Thymus (tissue), 11 donors: ENCODE measurements at regions not wholly inside any gene's neighbourhood (a gene's known extent, or its start where the extent isn't known, plus 50 kb on each side); places are given as distances from the start of the nearest gene placed in this dataset.
A peak's percentile ranks its signal among the peaks of the same experiment; 100 is the strongest.

Experiments used
- DNase-seq, 9 donors: peaks; one replicate each; pipeline ENCODE4 v3.0.0-alpha.2; 2013; ENCODE audit warnings: low spot score in 9 of 9, low read depth in 6 of 9, missing footprints in 1 of 9
- H3K27ac ChIP-seq, 2 donors: one replicate each; pipeline ENCODE4 v1.5.1; 2013; ENCODE audit warnings: control low read depth in 1 of 2, low read depth in 1 of 2, low read length in 1 of 2, mild to moderate bottlenecking in 1 of 2, moderate library complexity in 1 of 2
- H3K27me3 ChIP-seq, 2 donors: one replicate each; pipeline ENCODE4 v1.5.1; 2013; ENCODE audit warnings: low read length in 1 of 2; ENCODE audit not compliant: control insufficient read depth in 2 of 2, insufficient read depth in 1 of 2
- H3K36me3 ChIP-seq, 2 donors: one replicate each; pipeline ENCODE4 v1.5.1; 2013; ENCODE audit warnings: low read length in 1 of 2, mild to moderate bottlenecking in 1 of 2, moderate library complexity in 1 of 2; ENCODE audit not compliant: control insufficient read depth in 2 of 2, insufficient read depth in 2 of 2
- H3K4me1 ChIP-seq, 2 donors: one replicate each; pipeline ENCODE4 v1.5.1; 2013; ENCODE audit warnings: low read length in 2 of 2; ENCODE audit not compliant: control insufficient read depth in 2 of 2, insufficient read depth in 2 of 2
- H3K4me3 ChIP-seq, 2 donors: one replicate each; pipeline ENCODE4 v1.5.1; 2013; ENCODE audit warnings: low read length in 2 of 2, control low read depth in 1 of 2, mild to moderate bottlenecking in 1 of 2
- H3K9me3 ChIP-seq, 2 donors: one replicate each; pipeline ENCODE4 v1.5.1; 2013; ENCODE audit warnings: low read length in 1 of 2, mild to moderate bottlenecking in 1 of 2; ENCODE audit not compliant: control insufficient read depth in 2 of 2, insufficient read depth in 1 of 2
- WGBS: extraction: QIAGEN DNeasy Blood & Tissue Kit; methylation state at CpG from one replicate; pipeline ENCODE4 v1.1.7; 2013; 5-methylcytosine and 5-hydroxymethylcytosine counted together
- donor health status: healthy.

DNA sequence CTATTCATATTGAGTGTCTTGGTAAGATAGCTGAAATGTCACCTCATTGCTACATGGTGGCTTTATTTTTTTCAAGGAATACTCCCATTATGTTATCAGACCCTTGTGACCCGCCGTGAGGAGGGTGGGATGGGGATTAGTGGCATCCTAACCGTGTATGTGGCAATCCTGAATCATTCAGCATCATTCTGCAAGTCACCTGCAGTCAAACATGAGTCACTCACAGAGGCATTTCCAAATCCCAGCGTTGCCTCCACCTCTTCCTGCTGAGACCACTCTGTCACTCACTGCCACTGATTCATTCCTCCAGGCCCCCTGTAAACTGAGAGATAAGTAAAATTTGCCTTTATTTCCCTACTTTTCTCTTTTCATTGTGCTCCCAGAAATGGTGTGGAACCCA is 307.4 kb upstream of the KLHL29 start:
- DNase-seq = no peak
- no peaks in the 10 kb centered on the region for H3K4me1 ChIP-seq
- H3K4me3 ChIP-seq = no peak overlapping the region
- H3K27me3 ChIP-seq = no peaks in the 10 kb centered on the region
- H3K9me3 ChIP-seq = no peaks in the 10 kb centered on the region
- H3K27ac ChIP-seq = no peak overlapping the region
- no peaks in the 10 kb centered on the region for H3K36me3 ChIP-seq
- WGBS = 67% methylated on average over 4 of the region's 4 CpGs

DNA sequence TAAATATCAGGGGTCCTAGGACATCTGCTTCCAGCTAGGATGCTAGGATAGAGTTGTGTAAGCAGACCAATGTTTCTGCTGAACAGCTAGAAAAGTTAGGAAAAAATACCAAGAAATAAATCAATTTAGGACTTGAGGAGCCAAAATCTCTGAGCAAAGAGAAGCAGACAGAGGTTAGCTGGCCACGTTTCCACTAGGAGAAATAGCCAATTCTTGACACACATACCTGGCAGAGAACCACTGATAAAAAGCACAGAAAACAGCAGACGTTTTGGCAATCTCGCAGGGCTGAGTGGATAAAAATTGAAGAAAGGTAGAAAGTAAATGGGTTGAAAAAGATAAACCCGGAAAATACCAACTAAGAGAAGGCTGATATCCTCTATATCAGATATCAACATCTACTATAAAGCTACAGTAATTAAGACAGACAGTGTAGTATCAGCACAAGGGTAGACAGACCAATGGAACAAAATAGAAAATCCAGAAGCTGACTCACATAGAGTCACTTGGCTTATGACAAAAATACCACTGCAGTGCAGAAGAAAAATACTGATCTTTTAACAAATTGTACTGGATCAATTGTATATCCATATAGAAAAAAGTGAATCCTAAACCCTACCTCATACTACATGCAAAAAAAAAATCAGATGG is 306.1 kb upstream of the KLHL29 start:
- WGBS = 86% methylated on average over 4 of the region's 4 CpGs
- no peak overlapping the region for H3K27ac ChIP-seq
- no peak for DNase-seq

DNA sequence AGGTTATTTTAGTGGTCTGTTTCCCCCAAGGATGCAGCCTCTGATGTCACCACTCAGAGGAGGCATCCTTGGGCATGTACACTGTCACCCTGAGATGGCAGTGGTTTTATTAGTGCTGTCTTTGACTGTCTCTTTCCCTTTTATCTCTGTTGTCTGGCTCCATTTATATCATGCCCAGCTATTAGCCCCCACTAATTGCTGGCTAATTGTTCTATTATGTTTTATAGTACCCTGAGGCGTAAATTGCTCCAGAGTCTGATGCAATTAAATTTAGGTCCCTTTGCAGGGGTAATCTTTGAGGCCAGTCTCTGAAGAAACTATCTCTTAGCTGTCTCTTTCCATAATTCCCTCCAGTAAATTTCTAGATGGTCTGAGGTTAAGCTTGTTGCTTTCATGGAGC is 301.0 kb upstream of the KLHL29 start:
- H3K27ac ChIP-seq = no peak overlapping the region
- no peak for DNase-seq
- WGBS = 78% methylated on average over 1 of the region's 1 CpG
- H3K4me3 ChIP-seq = no peak overlapping the region
- H3K4me1 ChIP-seq = no peaks in the 10 kb centered on the region
- H3K36me3 ChIP-seq = no peaks in the 10 kb centered on the region
- H3K9me3 ChIP-seq = no peaks in the 10 kb centered on the region
- no peaks in the 10 kb centered on the region for H3K27me3 ChIP-seq

More for the DNA sequence above, 306.1 kb upstream of the KLHL29 start:
- no peaks in the 10 kb centered on the region for H3K36me3 ChIP-seq
- H3K27me3 ChIP-seq = no peaks in the 10 kb centered on the region
- H3K4me3 ChIP-seq = no peak overlapping the region
- no peaks in the 10 kb centered on the region for H3K4me1 ChIP-seq
- no peaks in the 10 kb centered on the region for H3K9me3 ChIP-seq

DNA sequence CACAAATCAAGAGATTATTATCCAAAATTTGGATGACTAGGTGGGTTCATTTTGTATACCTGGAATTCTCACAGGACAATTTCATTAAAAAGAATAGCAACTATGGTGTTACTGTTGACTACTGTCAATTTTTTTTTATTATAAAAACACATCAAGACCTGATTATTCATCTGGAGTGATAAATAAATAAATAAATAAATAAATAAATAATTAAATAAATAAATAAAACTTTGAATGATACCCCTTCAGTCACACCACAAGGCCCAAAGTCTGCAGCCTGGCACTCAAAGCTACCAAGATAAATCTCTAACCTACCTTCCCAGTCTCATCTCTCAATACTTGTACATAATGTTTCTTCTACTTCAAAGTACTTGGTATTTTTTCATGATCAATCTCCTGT is 294.0 kb upstream of the KLHL29 start:
- Histone ChIP-seq H3K36me3 (no peaks in the 10 kb centered on the region), H3K27ac (no peak overlapping the region), H3K9me3 (no peaks in the 10 kb centered on the region), H3K4me1 (no peaks in the 10 kb centered on the region), H3K27me3 (no peaks in the 10 kb centered on the region), H3K4me3 (no peak overlapping the region)
- DNase-seq = no peak

DNA sequence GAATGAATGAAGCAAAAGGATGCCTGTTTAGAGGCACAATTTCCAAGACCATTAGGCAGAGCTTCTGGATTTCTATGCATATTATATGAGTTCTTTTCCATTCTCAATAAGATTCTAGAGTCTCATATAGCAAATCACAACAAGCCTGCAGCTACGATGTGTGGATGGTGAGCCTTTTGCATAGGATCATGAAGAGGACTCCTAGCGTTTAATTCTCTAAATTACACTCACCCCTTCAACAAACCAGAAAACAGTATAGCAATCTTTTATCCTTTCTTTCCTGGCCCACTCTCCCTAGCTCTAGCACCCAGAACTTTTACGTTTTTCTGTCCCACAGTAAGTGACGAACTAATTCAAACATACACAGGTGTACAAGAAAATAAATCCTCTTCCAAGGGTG is 293.1 kb upstream of the KLHL29 start:
- no peaks in the 10 kb centered on the region for H3K27me3 ChIP-seq
- no peaks in the 10 kb centered on the region for H3K4me1 ChIP-seq
- DNase-seq = no peak
- H3K9me3 ChIP-seq = no peaks in the 10 kb centered on the region
- H3K27ac ChIP-seq = no peak overlapping the region
- 85% methylated on average over 4 of the region's 4 CpGs for WGBS
- H3K36me3 ChIP-seq = no peaks in the 10 kb centered on the region
- no peak overlapping the region for H3K4me3 ChIP-seq

DNA sequence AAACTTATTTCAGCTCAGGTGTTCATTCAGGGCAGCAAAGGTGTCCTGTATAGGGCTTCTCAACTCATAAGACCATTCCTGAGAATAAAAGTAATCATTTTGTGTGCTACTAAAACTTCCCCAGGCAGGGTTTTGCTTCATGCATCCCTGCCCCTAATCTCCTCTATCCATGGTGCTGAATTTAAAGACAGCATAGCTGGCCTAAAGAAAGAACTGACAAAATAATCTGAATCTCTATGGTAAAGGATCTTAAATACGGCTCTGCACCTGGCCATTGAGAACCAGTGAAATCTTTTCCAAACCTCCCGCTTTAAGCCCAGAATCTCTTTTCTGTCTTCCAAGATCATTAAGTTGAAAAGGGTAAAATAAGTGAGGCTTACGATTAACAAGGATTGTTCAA is 292.1 kb upstream of the KLHL29 start:
- H3K27ac ChIP-seq = no peak overlapping the region
- no peaks in the 10 kb centered on the region for H3K27me3 ChIP-seq
- H3K9me3 ChIP-seq = no peaks in the 10 kb centered on the region
- no peaks in the 10 kb centered on the region for H3K36me3 ChIP-seq
- no peak overlapping the region for H3K4me3 ChIP-seq
- peak in 1 of 9 donors; percentile 4 for DNase-seq
- WGBS = 74% methylated on average over 3 of the region's 3 CpGs
- H3K4me1 ChIP-seq = no peaks in the 10 kb centered on the region

DNA sequence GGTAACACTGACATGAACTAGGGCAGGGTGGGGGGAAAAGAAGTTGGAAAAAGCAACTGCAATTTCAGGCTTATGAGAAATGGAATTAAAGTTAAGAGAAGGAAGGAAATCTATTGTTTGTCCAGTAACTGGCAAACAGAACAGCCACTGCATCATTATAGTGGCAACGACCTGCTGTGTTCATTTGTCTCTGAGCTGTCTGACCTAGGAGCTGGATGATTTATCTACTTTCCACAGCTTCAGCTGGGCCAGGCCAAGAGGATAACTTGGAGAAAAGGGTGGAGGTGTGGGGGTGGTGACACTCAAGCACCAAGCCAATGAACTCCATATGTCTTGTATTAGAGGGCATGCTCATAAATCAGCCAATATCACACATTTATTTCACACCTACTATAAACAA is 291.5 kb upstream of the KLHL29 start:
- H3K9me3 ChIP-seq = no peaks in the 10 kb centered on the region
- no peak for DNase-seq
- no peaks in the 10 kb centered on the region for H3K27me3 ChIP-seq
- 23% methylated on average over 1 of the region's 1 CpG for WGBS
- H3K4me3 ChIP-seq = no peak overlapping the region
- H3K36me3 ChIP-seq = no peaks in the 10 kb centered on the region
- H3K27ac ChIP-seq = no peak overlapping the region
- H3K4me1 ChIP-seq = no peaks in the 10 kb centered on the region

DNA sequence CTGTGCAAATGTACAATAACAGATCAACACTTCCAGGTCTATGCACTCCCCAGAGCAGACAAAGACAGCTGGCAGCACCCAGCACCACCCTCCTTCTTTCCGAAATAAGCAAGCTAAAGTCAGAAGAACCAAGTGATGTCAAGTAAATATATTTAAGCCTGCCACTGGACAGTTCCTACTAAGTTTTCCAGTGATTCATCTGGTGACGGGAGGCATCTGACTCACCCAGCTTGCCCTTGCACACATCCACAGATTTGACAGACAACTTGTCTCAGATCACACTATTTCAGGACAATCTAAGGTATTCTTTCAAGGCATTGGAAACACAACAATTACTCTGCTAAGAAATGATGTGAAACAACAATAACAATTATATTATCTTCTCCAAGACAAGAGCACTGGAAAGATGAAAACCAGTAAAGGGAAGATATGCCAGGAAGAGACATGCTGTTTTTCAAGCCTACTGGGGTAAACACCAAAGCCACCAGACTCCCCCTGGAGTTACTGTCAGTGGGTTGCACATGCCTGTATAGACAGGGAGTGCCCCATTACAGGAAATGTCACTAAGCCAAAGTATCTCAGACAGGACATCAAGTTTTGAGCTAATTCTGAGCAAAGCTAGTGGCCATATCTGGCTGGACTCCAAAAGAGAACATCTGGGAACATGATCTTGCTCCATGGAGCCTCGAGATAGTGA is 287.9 kb upstream of the KLHL29 start:
- 84% methylated on average over 3 of the region's 3 CpGs for WGBS
- DNase-seq = no peak
- Histone ChIP-seq H3K4me3 (no peak overlapping the region), H3K9me3 (no peaks in the 10 kb centered on the region), H3K36me3 (no peaks in the 10 kb centered on the region), H3K4me1 (no peaks in the 10 kb centered on the region), H3K27me3 (no peaks in the 10 kb centered on the region), H3K27ac (no peak overlapping the region)

DNA sequence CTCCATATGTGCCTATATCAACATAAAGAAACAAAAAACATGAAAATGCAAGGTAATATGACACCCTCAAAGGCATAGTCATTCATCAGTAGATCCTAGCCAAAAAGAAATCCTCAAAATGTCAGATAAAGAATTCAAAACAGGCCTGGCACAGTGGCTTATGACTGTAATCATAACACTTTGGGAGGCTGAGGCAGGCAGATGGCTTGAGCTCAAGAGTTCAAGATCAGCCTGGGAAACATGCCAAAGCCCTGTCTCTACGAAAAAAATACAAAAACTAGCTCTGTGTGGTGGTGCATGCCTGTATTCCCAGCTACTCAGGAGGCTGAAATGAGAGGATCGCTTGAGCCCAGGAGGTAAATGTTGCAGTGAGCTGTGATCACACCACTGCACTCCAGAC is 284.6 kb upstream of the KLHL29 start:
- Histone ChIP-seq H3K4me1 (no peaks in the 10 kb centered on the region), H3K4me3 (no peak overlapping the region), H3K9me3 (no peaks in the 10 kb centered on the region), H3K27ac (no peak overlapping the region), H3K27me3 (no peaks in the 10 kb centered on the region), H3K36me3 (no peaks in the 10 kb centered on the region)
- DNase-seq = no peak
- 69% methylated on average over 2 of the region's 2 CpGs for WGBS
